A549 (cell line): ENCODE measurements at regions not wholly inside any gene's neighbourhood (a gene's known extent, or its start where the extent isn't known, plus 50 kb on each side); places are given as distances from the start of the nearest gene placed in this dataset.

Source experiments
- ATAC-seq, 2 experiments: fragments of 200-7000 bp in 1 of 2; fragments of >200 bp in 1 of 2; cut with Nextera tagmentation in 1 of 2; cut with Tn5 transposase in 1 of 2; 3 replicates each; pipeline versions ENCODE4 v1.8.0 to v1.9.1; 2018 to 2020; ENCODE audit warnings: mild to moderate bottlenecking in 1 of 2, moderate library complexity in 1 of 2
- CTCF ChIA-PET: fragments of 300-600 bp; sonication (Branson Sonifier 250); formaldehyde crosslinking; extraction: SDS; loops from one replicate; lab custom pipeline; 2021; ENCODE audit warnings: antibody characterized with exemption, inconsistent platforms; lab: Yijun Ruan, JAX
- POLR2A ChIA-PET: fragments of 350-600 bp; formaldehyde crosslinking; extraction: SDS; loops from one replicate; lab custom pipeline; 2021; ENCODE audit warnings: antibody characterized with exemption, inconsistent platforms; lab: Yijun Ruan, JAX
- DNase-seq, 2 experiments: peaks; one replicate each; pipeline versions ENCODE4 v3.0.0 to v3.0.0-alpha.2; 2011 to 2016; ENCODE audit warnings: low read depth in 1 of 2, low spot score in 1 of 2
- FAIRE-seq: peaks from 2 replicates; lab custom pipeline; 2011; peaks lifted over from hg19 to GRCh38; lab: Jason Lieb, UNC
- H3K27ac ChIP-seq, 2 experiments: fragments of >200 bp; sonication (Bioruptor Twin); formaldehyde crosslinking; 3 replicates each; pipeline ENCODE4 v1.5.1; 2016 to 2017
- H3K4me1 ChIP-seq: fragments of >200 bp; sonication (Bioruptor Twin); formaldehyde crosslinking; 3 replicates; pipeline ENCODE4 v1.6.1; 2016
- H3K4me2 ChIP-seq: fragments of >200 bp; sonication (Bioruptor Twin); formaldehyde crosslinking; 3 replicates; pipeline ENCODE4 v1.6.1; 2016
- H3K4me3 ChIP-seq: fragments of >200 bp; sonication (Bioruptor Twin); formaldehyde crosslinking; 3 replicates; pipeline ENCODE4 v1.5.1; 2016
- H3K9me3 ChIP-seq: fragments of >200 bp; sonication (Bioruptor Twin); formaldehyde crosslinking; 3 replicates; pipeline ENCODE4 v1.6.1; 2016
- ATOH8 ChIP-seq: fragments of 250-450 bp; sonication (Bioruptor Pico); IDR thresholded peaks from 2 replicates; pipeline ENCODE4 v1.5.0; 2020; ENCODE audit warnings: low read depth, mild to moderate bottlenecking, moderate library complexity
- CHD2 ChIP-seq: fragments of 150-350 bp; IDR thresholded peaks from 2 replicates; pipeline ENCODE4 v1.6.1; 2014; ENCODE audit warnings: low read length; ENCODE audit not compliant: partially characterized antibody
- CHD4 ChIP-seq: fragments of 200-600 bp; sonication (generic); IDR thresholded peaks from 2 replicates; pipeline ENCODE4 v1.6.1; 2016; ENCODE audit warnings: antibody characterized with exemption, mild to moderate bottlenecking, borderline replicate concordance
- EHF ChIP-seq: fragments of 250-450 bp; sonication (Bioruptor Pico); IDR thresholded peaks from 2 replicates; pipeline ENCODE4 v1.5.0; 2020; ENCODE audit warnings: mild to moderate bottlenecking
- EHMT2 ChIP-seq: fragments of 200-600 bp; sonication (generic); IDR thresholded peaks from 2 replicates; pipeline ENCODE4 v1.6.1; 2016; ENCODE audit warnings: antibody characterized with exemption, low read depth, mild to moderate bottlenecking, moderate library complexity
- EP300 ChIP-seq, 2 experiments: fragments of >200 bp; sonication (Bioruptor Twin); formaldehyde crosslinking; IDR thresholded peaks; 2 replicates in 1 of 2; 3 replicates in 1 of 2; pipeline ENCODE4 v1.6.1; 2016 to 2017
- ESRRA ChIP-seq: fragments of 150-350 bp; IDR thresholded peaks from 2 replicates; pipeline ENCODE4 v1.6.1; 2014; ENCODE audit warnings: mild to moderate bottlenecking, low read length, borderline replicate concordance
- FOXS1 ChIP-seq: fragments of 250-450 bp; sonication (Bioruptor Pico); IDR thresholded peaks from 2 replicates; pipeline ENCODE4 v1.5.0; 2020; ENCODE audit warnings: mild to moderate bottlenecking, moderate library complexity
- GATA3 ChIP-seq: IDR thresholded peaks from 2 replicates; pipeline ENCODE4 v1.6.1; 2012; ENCODE audit warnings: borderline replicate concordance
- MYC ChIP-seq: IDR thresholded peaks from 2 replicates; pipeline ENCODE4 v1.6.1; 2012; ENCODE audit warnings: mild to moderate bottlenecking, inconsistent platforms, low read length, improper control_type of control experiment, borderline replicate concordance
- NR3C1 ChIP-seq: fragments of >200 bp; sonication (Bioruptor Twin); formaldehyde crosslinking; IDR thresholded peaks from 3 replicates; pipeline ENCODE4 v1.6.1; 2017
- POLR2A ChIP-seq: IDR thresholded peaks from 2 replicates; pipeline ENCODE4 v1.6.1; 2012; ENCODE audit warnings: mild to moderate bottlenecking, low read length
- RNF2 ChIP-seq: fragments of 200-600 bp; sonication (generic); IDR thresholded peaks from 2 replicates; pipeline ENCODE4 v1.6.1; 2016; ENCODE audit warnings: low read depth, mild to moderate bottlenecking, antibody characterized with exemption, moderate library complexity, borderline replicate concordance
- ZNF302 ChIP-seq: fragments of 250-450 bp; sonication (Bioruptor Pico); IDR thresholded peaks from 2 replicates; pipeline ENCODE4 v1.9.0; 2021; ENCODE audit warnings: inconsistent platforms, mild to moderate bottlenecking, moderate library complexity
- WGBS: methylation state at CpG from one replicate; pipeline ENCODE4 v1.1.6; 2017; ENCODE audit errors: missing lambda C conversion rate; 5-methylcytosine and 5-hydroxymethylcytosine counted together
- TF ChIP-seq, protein P1 (sequence below): IDR thresholded peaks from 2 replicates; pipeline ENCODE4 v1.6.1; 2012; ENCODE audit warnings: low read depth, borderline replicate concordance
- TF ChIP-seq, protein P2 (sequence below): fragments of 200-600 bp; sonication (generic); IDR thresholded peaks from 2 replicates; pipeline ENCODE4 v1.6.1; 2016; ENCODE audit warnings: antibody characterized with exemption, mild to moderate bottlenecking, moderate library complexity
- TF ChIP-seq, protein P3 (sequence below): fragments of >200 bp; sonication (Bioruptor Twin); formaldehyde crosslinking; IDR thresholded peaks from 3 replicates; pipeline ENCODE4 v1.6.1; 2016
- TF ChIP-seq, protein P4 (sequence below): fragments of 250-450 bp; sonication (Bioruptor Pico); IDR thresholded peaks from 2 replicates; pipeline ENCODE4 v1.5.0; 2021; ENCODE audit warnings: mild to moderate bottlenecking, moderate library complexity, borderline replicate concordance

GRCh38 chr21:26281506-26281905 lies 110.9 kb upstream of the APP start:
- CTCF ChIA-PET = no interaction called here

DNA sequence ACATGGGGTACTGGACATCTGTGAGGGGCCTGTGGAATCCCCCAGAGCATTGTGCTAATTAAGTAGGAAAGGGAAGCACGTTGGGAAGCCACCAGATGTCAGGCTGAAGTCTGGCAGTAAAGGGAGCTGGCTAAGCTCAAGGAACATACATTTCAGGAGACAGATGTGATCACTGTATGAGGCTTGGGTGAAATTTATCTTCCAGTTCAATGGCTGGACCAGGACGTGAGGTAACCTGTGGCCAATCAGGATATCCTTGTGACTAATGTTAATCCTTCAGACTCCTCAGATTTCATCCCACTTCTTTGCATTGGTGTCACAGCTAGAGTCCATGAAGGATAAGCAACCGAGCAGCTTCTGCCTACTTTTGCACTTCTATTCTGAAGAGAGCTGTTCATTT lies 110.2 kb upstream of the APP start:
- 2% methylated on average over 3 of the region's 3 CpGs for WGBS
- DNase-seq = no peak
- no peak for FAIRE-seq
- H3K27ac ChIP-seq = no peak overlapping the region
- TF ChIP-seq CHD2 (no peak), EHMT2 (no peak)
- TF ChIP-seq, protein P1, sequence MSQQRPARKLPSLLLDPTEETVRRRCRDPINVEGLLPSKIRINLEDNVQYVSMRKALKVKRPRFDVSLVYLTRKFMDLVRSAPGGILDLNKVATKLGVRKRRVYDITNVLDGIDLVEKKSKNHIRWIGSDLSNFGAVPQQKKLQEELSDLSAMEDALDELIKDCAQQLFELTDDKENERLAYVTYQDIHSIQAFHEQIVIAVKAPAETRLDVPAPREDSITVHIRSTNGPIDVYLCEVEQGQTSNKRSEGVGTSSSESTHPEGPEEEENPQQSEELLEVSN = no peak
- no peak overlapping the region for H3K4me3 ChIP-seq
- CTCF ChIA-PET = no interaction called here
- H3K9me3 ChIP-seq = no peaks in the 10 kb centered on the region
- ATAC-seq = no peak
- POLR2A ChIA-PET = no interaction called here
- H3K4me2 ChIP-seq = no peak overlapping the region
- H3K4me1 ChIP-seq = no peaks in the 10 kb centered on the region

More at GRCh38 chr21:26281506-26281905, 110.9 kb upstream of the APP start:
- ATAC-seq (no peak), FAIRE-seq (no peak), DNase-seq (no peak)
- no peaks in the 10 kb centered on the region for H3K4me1 ChIP-seq
- no peaks in the 10 kb centered on the region for H3K9me3 ChIP-seq
- no peak overlapping the region for H3K4me3 ChIP-seq
- no peak for TF ChIP-seq MYC
- no peak for TF ChIP-seq ESRRA
- TF ChIP-seq POLR2A = no peak
- no peak for TF ChIP-seq RNF2
- TF ChIP-seq GATA3 = no peak
- TF ChIP-seq, protein P2, sequence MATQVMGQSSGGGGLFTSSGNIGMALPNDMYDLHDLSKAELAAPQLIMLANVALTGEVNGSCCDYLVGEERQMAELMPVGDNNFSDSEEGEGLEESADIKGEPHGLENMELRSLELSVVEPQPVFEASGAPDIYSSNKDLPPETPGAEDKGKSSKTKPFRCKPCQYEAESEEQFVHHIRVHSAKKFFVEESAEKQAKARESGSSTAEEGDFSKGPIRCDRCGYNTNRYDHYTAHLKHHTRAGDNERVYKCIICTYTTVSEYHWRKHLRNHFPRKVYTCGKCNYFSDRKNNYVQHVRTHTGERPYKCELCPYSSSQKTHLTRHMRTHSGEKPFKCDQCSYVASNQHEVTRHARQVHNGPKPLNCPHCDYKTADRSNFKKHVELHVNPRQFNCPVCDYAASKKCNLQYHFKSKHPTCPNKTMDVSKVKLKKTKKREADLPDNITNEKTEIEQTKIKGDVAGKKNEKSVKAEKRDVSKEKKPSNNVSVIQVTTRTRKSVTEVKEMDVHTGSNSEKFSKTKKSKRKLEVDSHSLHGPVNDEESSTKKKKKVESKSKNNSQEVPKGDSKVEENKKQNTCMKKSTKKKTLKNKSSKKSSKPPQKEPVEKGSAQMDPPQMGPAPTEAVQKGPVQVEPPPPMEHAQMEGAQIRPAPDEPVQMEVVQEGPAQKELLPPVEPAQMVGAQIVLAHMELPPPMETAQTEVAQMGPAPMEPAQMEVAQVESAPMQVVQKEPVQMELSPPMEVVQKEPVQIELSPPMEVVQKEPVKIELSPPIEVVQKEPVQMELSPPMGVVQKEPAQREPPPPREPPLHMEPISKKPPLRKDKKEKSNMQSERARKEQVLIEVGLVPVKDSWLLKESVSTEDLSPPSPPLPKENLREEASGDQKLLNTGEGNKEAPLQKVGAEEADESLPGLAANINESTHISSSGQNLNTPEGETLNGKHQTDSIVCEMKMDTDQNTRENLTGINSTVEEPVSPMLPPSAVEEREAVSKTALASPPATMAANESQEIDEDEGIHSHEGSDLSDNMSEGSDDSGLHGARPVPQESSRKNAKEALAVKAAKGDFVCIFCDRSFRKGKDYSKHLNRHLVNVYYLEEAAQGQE = no peak
- TF ChIP-seq ATOH8 = no peak
- TF ChIP-seq, protein P3, sequence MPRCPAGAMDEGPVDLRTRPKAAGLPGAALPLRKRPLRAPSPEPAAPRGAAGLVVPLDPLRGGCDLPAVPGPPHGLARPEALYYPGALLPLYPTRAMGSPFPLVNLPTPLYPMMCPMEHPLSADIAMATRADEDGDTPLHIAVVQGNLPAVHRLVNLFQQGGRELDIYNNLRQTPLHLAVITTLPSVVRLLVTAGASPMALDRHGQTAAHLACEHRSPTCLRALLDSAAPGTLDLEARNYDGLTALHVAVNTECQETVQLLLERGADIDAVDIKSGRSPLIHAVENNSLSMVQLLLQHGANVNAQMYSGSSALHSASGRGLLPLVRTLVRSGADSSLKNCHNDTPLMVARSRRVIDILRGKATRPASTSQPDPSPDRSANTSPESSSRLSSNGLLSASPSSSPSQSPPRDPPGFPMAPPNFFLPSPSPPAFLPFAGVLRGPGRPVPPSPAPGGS = no peak
- TF ChIP-seq NR3C1 = no peak
- no peak for TF ChIP-seq EP300 (IDR thresholded peaks at IDR 0.05)
- TF ChIP-seq EHF (CRISPR knock-in tag) = no peak
- TF ChIP-seq, protein P4, sequence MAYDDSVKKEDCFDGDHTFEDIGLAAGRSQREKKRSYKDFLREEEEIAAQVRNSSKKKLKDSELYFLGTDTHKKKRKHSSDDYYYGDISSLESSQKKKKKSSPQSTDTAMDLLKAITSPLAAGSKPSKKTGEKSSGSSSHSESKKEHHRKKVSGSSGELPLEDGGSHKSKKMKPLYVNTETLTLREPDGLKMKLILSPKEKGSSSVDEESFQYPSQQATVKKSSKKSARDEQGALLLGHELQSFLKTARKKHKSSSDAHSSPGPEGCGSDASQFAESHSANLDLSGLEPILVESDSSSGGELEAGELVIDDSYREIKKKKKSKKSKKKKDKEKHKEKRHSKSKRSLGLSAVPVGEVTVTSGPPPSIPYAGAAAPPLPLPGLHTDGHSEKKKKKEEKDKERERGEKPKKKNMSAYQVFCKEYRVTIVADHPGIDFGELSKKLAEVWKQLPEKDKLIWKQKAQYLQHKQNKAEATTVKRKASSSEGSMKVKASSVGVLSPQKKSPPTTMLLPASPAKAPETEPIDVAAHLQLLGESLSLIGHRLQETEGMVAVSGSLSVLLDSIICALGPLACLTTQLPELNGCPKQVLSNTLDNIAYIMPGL = no peak
- no peak for TF ChIP-seq ZNF302 (CRISPR knock-in tag)
- TF ChIP-seq CHD4 = no peak
- TF ChIP-seq FOXS1 (CRISPR knock-in tag) = no peak
- POLR2A ChIA-PET = no interaction called here
- 44% methylated on average over 2 of the region's 2 CpGs for whole genome bisulfite sequencing
- H3K27ac ChIP-seq = no peak overlapping the region
- no peak overlapping the region for H3K4me2 ChIP-seq
